ENCODE measurements at regions not wholly inside any gene's neighbourhood (a gene's known extent, or its start where the extent isn't known, plus 50 kb on each side); places are given as distances from the start of the nearest gene placed in this dataset.

DNA sequence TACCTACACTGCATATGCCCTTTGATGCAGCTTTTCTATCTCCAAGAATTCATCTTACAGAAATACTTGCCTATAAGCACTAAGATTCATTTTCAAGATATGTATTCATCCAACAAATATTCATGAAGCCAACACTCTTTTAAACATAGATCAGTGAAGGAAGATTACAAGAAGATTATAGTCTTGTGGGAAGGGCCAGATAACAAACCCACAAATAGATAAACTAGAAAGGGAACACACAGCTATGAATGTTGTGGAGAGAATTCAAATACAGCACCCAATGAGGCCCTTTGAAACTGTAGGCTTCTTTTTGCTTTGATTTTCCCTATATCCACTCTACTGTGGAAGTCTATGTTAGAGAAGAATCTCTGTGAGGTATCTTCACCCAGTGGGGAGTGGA is 186.7 kb upstream of the RBMS1 start:
- TF ChIP-seq JUND (IDR thresholded peaks at IDR 0.05), result no peak
- TF ChIP-seq, protein P1, sequence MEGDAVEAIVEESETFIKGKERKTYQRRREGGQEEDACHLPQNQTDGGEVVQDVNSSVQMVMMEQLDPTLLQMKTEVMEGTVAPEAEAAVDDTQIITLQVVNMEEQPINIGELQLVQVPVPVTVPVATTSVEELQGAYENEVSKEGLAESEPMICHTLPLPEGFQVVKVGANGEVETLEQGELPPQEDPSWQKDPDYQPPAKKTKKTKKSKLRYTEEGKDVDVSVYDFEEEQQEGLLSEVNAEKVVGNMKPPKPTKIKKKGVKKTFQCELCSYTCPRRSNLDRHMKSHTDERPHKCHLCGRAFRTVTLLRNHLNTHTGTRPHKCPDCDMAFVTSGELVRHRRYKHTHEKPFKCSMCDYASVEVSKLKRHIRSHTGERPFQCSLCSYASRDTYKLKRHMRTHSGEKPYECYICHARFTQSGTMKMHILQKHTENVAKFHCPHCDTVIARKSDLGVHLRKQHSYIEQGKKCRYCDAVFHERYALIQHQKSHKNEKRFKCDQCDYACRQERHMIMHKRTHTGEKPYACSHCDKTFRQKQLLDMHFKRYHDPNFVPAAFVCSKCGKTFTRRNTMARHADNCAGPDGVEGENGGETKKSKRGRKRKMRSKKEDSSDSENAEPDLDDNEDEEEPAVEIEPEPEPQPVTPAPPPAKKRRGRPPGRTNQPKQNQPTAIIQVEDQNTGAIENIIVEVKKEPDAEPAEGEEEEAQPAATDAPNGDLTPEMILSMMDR (IDR thresholded peaks at IDR 0.05), result no peak
- no peak for TF ChIP-seq YY1 (IDR thresholded peaks at IDR 0.05; ENCODE audit: low read depth)
- no peak for TF ChIP-seq EP300 (IDR thresholded peaks at IDR 0.05; ENCODE audit: borderline replicate concordance in 1 of 2, low read depth in 1 of 2, low read length in 1 of 2)
- no peak for TF ChIP-seq TAF1 (IDR thresholded peaks at IDR 0.05; ENCODE audit: borderline replicate concordance, low read depth, low read length)
- no peak for TF ChIP-seq EZH2phosphoT487 (IDR thresholded peaks at IDR 0.05; ENCODE audit: borderline replicate concordance, low read depth)
- no peak for TF ChIP-seq RAD21 (IDR thresholded peaks at IDR 0.05; ENCODE audit: low read length)
- no peak for TF ChIP-seq POLR2AphosphoS5 (IDR thresholded peaks at IDR 0.05; ENCODE audit: low read depth, low read length)
- no peak for TF ChIP-seq SMC3 (IDR thresholded peaks at IDR 0.05; ENCODE audit: low read depth, low read length)
- TF ChIP-seq, protein P2, sequence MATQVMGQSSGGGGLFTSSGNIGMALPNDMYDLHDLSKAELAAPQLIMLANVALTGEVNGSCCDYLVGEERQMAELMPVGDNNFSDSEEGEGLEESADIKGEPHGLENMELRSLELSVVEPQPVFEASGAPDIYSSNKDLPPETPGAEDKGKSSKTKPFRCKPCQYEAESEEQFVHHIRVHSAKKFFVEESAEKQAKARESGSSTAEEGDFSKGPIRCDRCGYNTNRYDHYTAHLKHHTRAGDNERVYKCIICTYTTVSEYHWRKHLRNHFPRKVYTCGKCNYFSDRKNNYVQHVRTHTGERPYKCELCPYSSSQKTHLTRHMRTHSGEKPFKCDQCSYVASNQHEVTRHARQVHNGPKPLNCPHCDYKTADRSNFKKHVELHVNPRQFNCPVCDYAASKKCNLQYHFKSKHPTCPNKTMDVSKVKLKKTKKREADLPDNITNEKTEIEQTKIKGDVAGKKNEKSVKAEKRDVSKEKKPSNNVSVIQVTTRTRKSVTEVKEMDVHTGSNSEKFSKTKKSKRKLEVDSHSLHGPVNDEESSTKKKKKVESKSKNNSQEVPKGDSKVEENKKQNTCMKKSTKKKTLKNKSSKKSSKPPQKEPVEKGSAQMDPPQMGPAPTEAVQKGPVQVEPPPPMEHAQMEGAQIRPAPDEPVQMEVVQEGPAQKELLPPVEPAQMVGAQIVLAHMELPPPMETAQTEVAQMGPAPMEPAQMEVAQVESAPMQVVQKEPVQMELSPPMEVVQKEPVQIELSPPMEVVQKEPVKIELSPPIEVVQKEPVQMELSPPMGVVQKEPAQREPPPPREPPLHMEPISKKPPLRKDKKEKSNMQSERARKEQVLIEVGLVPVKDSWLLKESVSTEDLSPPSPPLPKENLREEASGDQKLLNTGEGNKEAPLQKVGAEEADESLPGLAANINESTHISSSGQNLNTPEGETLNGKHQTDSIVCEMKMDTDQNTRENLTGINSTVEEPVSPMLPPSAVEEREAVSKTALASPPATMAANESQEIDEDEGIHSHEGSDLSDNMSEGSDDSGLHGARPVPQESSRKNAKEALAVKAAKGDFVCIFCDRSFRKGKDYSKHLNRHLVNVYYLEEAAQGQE (IDR thresholded peaks at IDR 0.05; ENCODE audit: low read depth, low read length), result no peak

Data from SK-N-SH (cell line).